ENCODE measurements at regions not wholly inside any gene's neighbourhood (a gene's known extent, or its start where the extent isn't known, plus 50 kb on each side); places are given as distances from the start of the nearest gene placed in this dataset.
"Not testable (repeated sequence)": the region's sequence is repeated elsewhere in the genome, so short reads cannot be mapped to it uniquely, and the experiment has no call there.

DNA sequence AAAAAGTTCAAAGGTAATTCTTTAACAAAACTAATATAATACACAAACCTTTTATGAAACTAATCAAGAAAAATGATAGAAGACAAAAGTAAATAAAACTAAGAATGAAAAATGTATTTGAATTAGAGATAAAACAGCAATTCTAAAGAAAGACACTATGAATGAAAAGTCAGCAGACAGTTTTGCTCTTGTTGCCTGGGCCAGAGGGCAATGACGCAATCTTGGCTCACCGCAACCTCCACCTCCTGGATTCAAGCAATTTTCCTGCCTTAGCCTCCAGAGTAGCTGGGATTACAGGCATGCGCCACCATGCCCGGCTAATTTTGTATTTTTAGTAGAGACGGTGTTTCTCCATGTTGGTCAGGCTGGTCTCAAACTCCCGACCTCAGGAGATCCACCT, 959.8 kb downstream of the TTLL7 start:
- H3K4me1 Mint-ChIP-seq (ENCODE audit: low read depth); H3K27ac Mint-ChIP-seq; H3K36me3 Mint-ChIP-seq (ENCODE audit: low read depth); H3K27me3 Mint-ChIP-seq (ENCODE audit: low read depth); H3K9me3 Mint-ChIP-seq; H3K4me3 Mint-ChIP-seq: not testable (repeated sequence)

DNA sequence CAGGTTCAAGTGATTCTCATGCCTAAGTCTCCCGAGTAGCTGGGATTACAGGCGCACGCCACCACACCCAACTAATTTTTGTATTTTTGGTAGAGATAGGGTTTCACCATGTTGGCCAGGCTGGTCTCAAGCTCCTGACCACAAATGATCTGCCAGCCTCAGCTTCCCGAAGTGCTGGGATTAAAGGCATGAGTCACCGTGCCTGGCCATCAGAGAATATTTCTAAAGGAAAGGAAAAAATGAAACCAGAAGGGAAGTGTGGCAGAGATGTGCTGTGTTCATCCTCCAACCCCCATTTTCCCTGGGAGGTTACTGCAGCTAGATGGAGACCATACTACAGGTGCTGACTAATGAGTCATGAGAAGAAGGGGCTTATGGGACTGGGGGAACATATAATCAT, 964.1 kb downstream of the TTLL7 start:
- H3K9me3 Mint-ChIP-seq = peaks cover 4% of the 10 kb centered on the region
- no peak overlapping the region for H3K27ac Mint-ChIP-seq

DNA sequence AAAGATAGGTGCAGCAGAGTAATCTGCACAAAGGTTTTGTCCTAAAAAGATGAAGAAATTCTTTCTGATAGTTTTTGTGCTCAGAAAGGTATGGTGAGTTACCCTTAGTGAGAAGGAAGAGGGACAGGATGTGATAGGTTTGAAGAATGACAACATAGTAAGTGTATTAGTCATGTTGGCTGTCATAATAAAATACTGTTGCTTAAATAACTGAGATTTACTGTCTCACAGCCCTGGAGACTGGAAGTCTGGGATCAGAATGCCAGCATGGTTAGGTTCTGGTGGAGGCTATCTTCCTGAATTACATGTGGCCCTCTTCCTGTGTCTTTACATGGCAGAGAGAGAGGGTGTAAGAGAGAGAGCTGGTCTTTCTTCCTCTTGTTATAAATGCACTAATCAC, 965.2 kb downstream of the TTLL7 start:
- Mint-ChIP-seq H3K4me3 (no peak overlapping the region), H3K9me3 (peaks cover 4% of the 10 kb centered on the region), H3K4me1 (ENCODE audit: low read depth) (no peaks in the 10 kb centered on the region), H3K27ac (no peak overlapping the region), H3K36me3 (ENCODE audit: low read depth) (no peaks in the 10 kb centered on the region), H3K27me3 (ENCODE audit: low read depth) (no peaks in the 10 kb centered on the region)

More for the DNA sequence above, 964.1 kb downstream of the TTLL7 start:
- Mint-ChIP-seq H3K4me3 (no peak overlapping the region), H3K36me3 (ENCODE audit: low read depth) (no peaks in the 10 kb centered on the region), H3K4me1 (ENCODE audit: low read depth) (no peaks in the 10 kb centered on the region), H3K27me3 (ENCODE audit: low read depth) (no peaks in the 10 kb centered on the region)

DNA sequence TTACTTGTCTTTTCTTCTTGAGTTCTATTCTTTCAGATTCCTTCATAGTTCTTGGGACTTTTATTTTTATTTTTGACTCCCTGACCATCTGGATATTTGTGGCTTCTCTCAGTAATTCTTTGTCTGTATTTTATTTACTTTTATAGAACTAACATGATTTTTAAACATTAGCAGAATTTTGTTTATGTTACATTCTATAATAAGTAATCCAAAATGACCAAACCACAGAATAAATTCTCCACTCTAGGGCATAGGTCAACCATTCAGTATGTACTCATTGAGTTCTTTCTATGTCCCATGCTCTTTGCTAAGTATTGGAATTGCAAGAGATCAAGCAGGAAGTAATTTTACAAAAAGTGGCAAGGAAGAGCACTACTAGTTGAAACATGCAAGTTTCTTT, 969.0 kb downstream of the TTLL7 start:
- peaks cover 2% of the 10 kb centered on the region for H3K4me1 Mint-ChIP-seq (ENCODE audit: low read depth)
- no peaks in the 10 kb centered on the region for H3K27me3 Mint-ChIP-seq (ENCODE audit: low read depth)
- H3K36me3 Mint-ChIP-seq (ENCODE audit: low read depth) = no peaks in the 10 kb centered on the region

DNA sequence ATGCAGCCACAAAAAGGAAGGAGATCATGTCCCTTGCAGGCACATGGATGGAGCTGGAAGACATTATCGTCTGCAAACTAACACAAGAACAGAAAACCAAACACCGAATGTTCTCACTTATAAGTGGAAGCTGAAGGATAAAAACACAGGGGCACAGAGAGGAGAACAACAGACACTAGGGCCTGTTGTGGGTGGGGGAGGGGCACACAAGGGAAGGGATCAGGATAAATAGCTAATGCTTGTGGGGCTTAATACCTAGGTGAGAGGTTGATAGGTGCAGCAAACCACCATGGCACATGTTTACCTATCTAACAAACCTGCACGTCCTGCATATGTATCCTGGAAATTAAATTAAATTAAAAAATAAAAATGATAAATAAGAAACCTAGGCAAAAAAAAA, 969.9 kb downstream of the TTLL7 start:
- H3K4me1 Mint-ChIP-seq (ENCODE audit: low read depth) = peaks cover 2% of the 10 kb centered on the region
- no peak overlapping the region for H3K27ac Mint-ChIP-seq
- H3K4me3 Mint-ChIP-seq = no peak overlapping the region
- H3K36me3 Mint-ChIP-seq (ENCODE audit: low read depth) = no peaks in the 10 kb centered on the region
- no peaks in the 10 kb centered on the region for H3K27me3 Mint-ChIP-seq (ENCODE audit: low read depth)
- H3K9me3 Mint-ChIP-seq = peaks cover 3% of the 10 kb centered on the region

More for the DNA sequence above, 969.0 kb downstream of the TTLL7 start:
- Mint-ChIP-seq H3K27ac (no peak overlapping the region), H3K9me3 (peaks cover 4% of the 10 kb centered on the region), H3K4me3 (no peak overlapping the region)

GRCh38 chr1:83028467-83028866, 970.5 kb downstream of the TTLL7 start:
- no peaks in the 10 kb centered on the region for H3K9me3 Mint-ChIP-seq
- H3K4me1 Mint-ChIP-seq (ENCODE audit: low read depth) = peaks cover 2% of the 10 kb centered on the region
- H3K27me3 Mint-ChIP-seq (ENCODE audit: low read depth) = no peaks in the 10 kb centered on the region
- no peak overlapping the region for H3K27ac Mint-ChIP-seq
- no peak overlapping the region for H3K4me3 Mint-ChIP-seq
- H3K36me3 Mint-ChIP-seq (ENCODE audit: low read depth) = no peaks in the 10 kb centered on the region

- Mint-ChIP-seq H3K4me3 (no peak overlapping the region), H3K36me3 (ENCODE audit: low read depth) (no peaks in the 10 kb centered on the region), H3K4me1 (ENCODE audit: low read depth) (peaks cover 2% of the 10 kb centered on the region), H3K27ac (no peak overlapping the region), H3K9me3 (no peaks in the 10 kb centered on the region), H3K27me3 (ENCODE audit: low read depth) (no peaks in the 10 kb centered on the region)
Observed at GRCh38 chr1:83027511-83027910, 971.4 kb downstream of the TTLL7 start.

- Mint-ChIP-seq H3K4me3 (no peak overlapping the region), H3K9me3 (no peaks in the 10 kb centered on the region), H3K27ac (no peak overlapping the region), H3K4me1 (ENCODE audit: low read depth) (peaks cover 2% of the 10 kb centered on the region), H3K27me3 (ENCODE audit: low read depth) (no peaks in the 10 kb centered on the region), H3K36me3 (ENCODE audit: low read depth) (no peaks in the 10 kb centered on the region)
Observed at GRCh38 chr1:83026745-83027144, 972.2 kb downstream of the TTLL7 start.

DNA sequence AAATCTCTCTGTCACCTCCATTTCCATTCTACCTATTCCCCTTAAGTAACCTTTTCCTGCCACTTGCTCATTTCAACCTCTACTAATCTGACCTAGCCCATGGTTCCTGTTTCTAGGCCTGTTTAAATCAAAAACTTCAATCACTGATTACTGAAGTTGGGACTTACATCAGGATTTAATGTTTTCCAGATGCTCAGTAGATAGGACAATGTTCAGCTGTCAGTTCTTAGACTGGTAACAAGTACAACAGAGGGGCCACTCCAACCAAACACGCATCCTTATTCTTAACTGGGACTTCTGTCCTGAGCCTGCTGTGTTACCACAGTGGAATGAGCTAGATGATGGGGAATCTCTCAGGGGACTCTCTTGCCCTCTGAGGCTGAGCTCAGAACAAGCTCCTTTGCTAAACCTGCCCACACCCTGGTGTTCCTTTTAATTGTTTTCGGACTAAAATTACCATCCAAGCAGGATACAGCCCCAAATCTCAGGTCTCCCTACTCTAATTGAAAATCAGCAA, 974.6 kb downstream of the TTLL7 start:
- no peaks in the 10 kb centered on the region for H3K9me3 Mint-ChIP-seq
- no peaks in the 10 kb centered on the region for H3K27me3 Mint-ChIP-seq (ENCODE audit: low read depth)
- H3K27ac Mint-ChIP-seq = no peak overlapping the region
- H3K36me3 Mint-ChIP-seq (ENCODE audit: low read depth) = no peaks in the 10 kb centered on the region
- H3K4me1 Mint-ChIP-seq (ENCODE audit: low read depth) = peaks cover 2% of the 10 kb centered on the region
- no peak overlapping the region for H3K4me3 Mint-ChIP-seq

DNA sequence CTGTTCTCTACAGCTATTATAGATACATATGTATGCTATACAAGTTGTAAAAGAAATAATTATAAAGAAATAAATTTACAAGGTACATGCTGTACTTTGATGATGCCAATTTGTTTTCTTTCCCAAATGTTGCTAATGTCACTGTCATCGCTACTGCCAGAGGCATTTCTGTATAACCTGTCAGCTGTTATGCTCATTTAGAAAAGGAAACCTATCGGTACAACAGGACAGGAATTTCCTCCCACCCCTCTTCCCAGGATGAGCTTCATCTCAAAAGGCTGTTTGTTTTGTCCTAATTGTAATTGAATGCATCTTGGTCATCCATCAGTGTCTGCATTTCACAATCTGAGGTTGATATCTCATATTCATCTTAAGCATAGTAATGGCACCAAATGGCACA, 975.7 kb downstream of the TTLL7 start:
- Mint-ChIP-seq H3K27ac (no peak overlapping the region), H3K4me1 (ENCODE audit: low read depth) (peaks cover 2% of the 10 kb centered on the region), H3K36me3 (ENCODE audit: low read depth) (no peaks in the 10 kb centered on the region), H3K9me3 (no peaks in the 10 kb centered on the region), H3K27me3 (ENCODE audit: low read depth) (no peaks in the 10 kb centered on the region), H3K4me3 (no peak overlapping the region)

GRCh38 chr1:83022206-83022605, 976.7 kb downstream of the TTLL7 start:
- peaks cover 2% of the 10 kb centered on the region for H3K4me1 Mint-ChIP-seq (ENCODE audit: low read depth)
- H3K27me3 Mint-ChIP-seq (ENCODE audit: low read depth) = no peaks in the 10 kb centered on the region
- no peaks in the 10 kb centered on the region for H3K9me3 Mint-ChIP-seq

GRCh38 chr1:83017701-83018100, 981.2 kb downstream of the TTLL7 start:
- Mint-ChIP-seq H3K27ac (no peak overlapping the region), H3K4me1 (ENCODE audit: low read depth) (no peaks in the 10 kb centered on the region), H3K4me3 (no peak overlapping the region), H3K36me3 (ENCODE audit: low read depth) (no peaks in the 10 kb centered on the region), H3K9me3 (no peaks in the 10 kb centered on the region), H3K27me3 (ENCODE audit: low read depth) (no peaks in the 10 kb centered on the region)

More at GRCh38 chr1:83022206-83022605, 976.7 kb downstream of the TTLL7 start:
- H3K4me3 Mint-ChIP-seq = no peak overlapping the region
- no peaks in the 10 kb centered on the region for H3K36me3 Mint-ChIP-seq (ENCODE audit: low read depth)
- H3K27ac Mint-ChIP-seq = no peak overlapping the region

DNA sequence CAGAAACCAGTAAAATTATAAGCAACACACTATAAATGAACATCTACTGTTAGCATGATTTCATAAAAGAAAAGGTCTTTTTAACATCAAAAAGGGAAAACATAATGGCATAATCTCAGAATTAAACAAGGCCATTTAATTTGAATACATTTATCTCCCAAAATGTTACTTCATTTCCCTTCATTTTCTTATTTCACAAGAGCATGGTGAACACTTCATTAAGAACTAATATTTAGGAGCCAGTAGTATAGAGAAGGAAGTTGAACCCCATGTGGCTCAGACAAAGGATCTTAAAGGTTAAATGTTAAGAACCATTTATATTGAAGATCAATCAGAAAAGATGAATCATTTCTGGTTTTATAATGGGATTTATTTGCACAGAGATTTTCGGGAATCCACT, 981.7 kb downstream of the TTLL7 start:
- H3K27ac Mint-ChIP-seq = no peak overlapping the region
- no peaks in the 10 kb centered on the region for H3K27me3 Mint-ChIP-seq (ENCODE audit: low read depth)
- H3K36me3 Mint-ChIP-seq (ENCODE audit: low read depth) = no peaks in the 10 kb centered on the region
- no peaks in the 10 kb centered on the region for H3K4me1 Mint-ChIP-seq (ENCODE audit: low read depth)
- no peaks in the 10 kb centered on the region for H3K9me3 Mint-ChIP-seq
- H3K4me3 Mint-ChIP-seq = no peak overlapping the region

GRCh38 chr1:83016354-83016849, 982.5 kb downstream of the TTLL7 start:
- H3K4me1 Mint-ChIP-seq (ENCODE audit: low read depth) = no peaks in the 10 kb centered on the region

DNA sequence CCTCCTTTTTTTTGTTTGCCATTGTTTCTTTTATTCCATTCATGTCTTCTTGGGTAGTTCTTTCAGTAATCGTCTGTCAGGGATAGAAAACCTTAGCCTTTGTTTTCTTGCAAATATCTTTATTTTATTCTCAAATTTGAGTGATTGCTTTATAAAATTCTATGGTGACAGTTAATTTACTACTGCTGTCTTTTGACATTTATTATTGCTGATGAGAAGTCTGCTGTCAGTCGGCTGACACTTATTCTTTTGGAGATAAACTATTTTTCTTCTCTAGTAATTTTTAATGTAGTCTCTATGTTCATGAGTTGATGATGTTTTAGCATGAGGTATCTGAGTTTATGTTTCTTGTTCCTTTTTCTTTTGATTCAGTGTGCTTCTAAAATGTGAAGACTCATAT, 983.8 kb downstream of the TTLL7 start:
- H3K4me1 Mint-ChIP-seq (ENCODE audit: low read depth) = no peaks in the 10 kb centered on the region
- H3K4me3 Mint-ChIP-seq = no peak overlapping the region
- H3K27me3 Mint-ChIP-seq (ENCODE audit: low read depth) = no peaks in the 10 kb centered on the region
- H3K27ac Mint-ChIP-seq = no peak overlapping the region
- no peaks in the 10 kb centered on the region for H3K9me3 Mint-ChIP-seq
- no peaks in the 10 kb centered on the region for H3K36me3 Mint-ChIP-seq (ENCODE audit: low read depth)

More at GRCh38 chr1:83016354-83016849, 982.5 kb downstream of the TTLL7 start:
- no peaks in the 10 kb centered on the region for H3K27me3 Mint-ChIP-seq (ENCODE audit: low read depth)
- H3K4me3 Mint-ChIP-seq = no peak overlapping the region
- H3K27ac Mint-ChIP-seq = no peak overlapping the region
- H3K9me3 Mint-ChIP-seq = no peaks in the 10 kb centered on the region
- no peaks in the 10 kb centered on the region for H3K36me3 Mint-ChIP-seq (ENCODE audit: low read depth)

- H3K9me3 Mint-ChIP-seq = no peaks in the 10 kb centered on the region
- no peak overlapping the region for H3K27ac Mint-ChIP-seq
- H3K36me3 Mint-ChIP-seq (ENCODE audit: low read depth) = no peaks in the 10 kb centered on the region
- H3K4me3 Mint-ChIP-seq = no peak overlapping the region
- H3K4me1 Mint-ChIP-seq (ENCODE audit: low read depth) = no peaks in the 10 kb centered on the region
- H3K27me3 Mint-ChIP-seq (ENCODE audit: low read depth) = no peaks in the 10 kb centered on the region
Observed at GRCh38 chr1:83012950-83013349, 986.0 kb downstream of the TTLL7 start.

Data from T-helper 1 cell treated with Interleukin-12 subunit alpha and Interleukin-12 subunit beta and Interleukin-4 antibody, amounts not matched to agents 30 μg/mL and 1 μg/mL, for 36 hours (primary cell).